PFSK-1 (cell line): ENCODE measurements at regions not wholly inside any gene's neighbourhood (a gene's known extent, or its start where the extent isn't known, plus 50 kb on each side); places are given as distances from the start of the nearest gene placed in this dataset.

Experiments
- FOXP2 ChIP-seq: optimal IDR thresholded peaks from 2 replicates; pipeline ENCODE3; 2011; ENCODE audit warnings: borderline replicate concordance, control low read depth, inconsistent platforms; ENCODE audit not compliant: insufficient read depth; ENCODE audit errors: extremely low read length, extremely low read depth
- POLR2AphosphoS5 ChIP-seq: IDR thresholded peaks from 2 replicates; pipeline ENCODE4 v1.6.1; 2012; ENCODE audit warnings: low read depth, mild to moderate bottlenecking, control low read depth, low read length, moderate library complexity
- REST ChIP-seq, 2 experiments: IDR thresholded peaks; 2 replicates each; pipeline versions ENCODE4 v1.6.1 to v1.8.0; 2011 to 2012; ENCODE audit warnings: low read depth in 2 of 2, low read length in 2 of 2, control low read depth in 1 of 2, inconsistent platforms in 1 of 2, mild to moderate bottlenecking in 1 of 2, moderate library complexity in 1 of 2; ENCODE audit not compliant: insufficient read depth in 1 of 2
- SIN3A ChIP-seq: IDR thresholded peaks from 2 replicates; pipeline ENCODE4 v1.6.1; 2012; ENCODE audit warnings: mild to moderate bottlenecking, low read length, moderate library complexity, borderline replicate concordance; ENCODE audit not compliant: insufficient read depth
- TAF1 ChIP-seq: IDR thresholded peaks from 2 replicates; pipeline ENCODE4 v1.6.1; 2012; ENCODE audit warnings: low read length, control low read depth, borderline replicate concordance; ENCODE audit not compliant: insufficient read depth

GRCh38 chr3:159629329-159630084 lies 359.1 kb upstream of the IL12A start:
- no peak for TF ChIP-seq TAF1
- TF ChIP-seq SIN3A, result no peak

DNA sequence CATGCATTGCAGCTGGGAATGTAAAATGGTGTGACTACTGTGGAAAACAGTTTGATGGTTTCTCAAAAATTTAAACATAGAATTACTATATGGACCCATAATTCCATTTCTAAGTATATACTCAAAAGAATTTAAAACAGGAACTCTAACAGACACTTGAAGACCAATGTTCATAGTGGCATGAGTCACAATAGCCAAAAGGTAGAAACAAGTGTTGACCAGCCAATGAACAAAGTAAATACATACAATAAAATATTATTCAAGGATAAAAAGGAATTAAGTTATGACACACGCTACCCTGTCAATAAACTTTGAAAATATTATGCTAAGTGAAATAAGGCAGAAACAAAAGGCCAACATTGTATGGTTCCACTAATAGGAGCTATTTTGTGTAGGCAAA lies 357.4 kb upstream of the IL12A start:
- TF ChIP-seq REST (IDR thresholded peaks at IDR 0.05; ENCODE audit: insufficient read depth in 1 of 2, low read depth in 2 of 2, low read length in 2 of 2), result no peak
- TF ChIP-seq SIN3A, result no peak
- TF ChIP-seq POLR2AphosphoS5, result no peak
- no peak for TF ChIP-seq TAF1
- no peak for TF ChIP-seq FOXP2

GRCh38 chr3:159632128-159632527 lies 356.5 kb upstream of the IL12A start:
- TF ChIP-seq SIN3A, result no peak
- no peak for TF ChIP-seq POLR2AphosphoS5
- no peak for TF ChIP-seq REST (IDR thresholded peaks at IDR 0.05; ENCODE audit: insufficient read depth in 1 of 2, low read depth in 2 of 2, low read length in 2 of 2)
- no peak for TF ChIP-seq TAF1
- TF ChIP-seq FOXP2, result no peak

DNA sequence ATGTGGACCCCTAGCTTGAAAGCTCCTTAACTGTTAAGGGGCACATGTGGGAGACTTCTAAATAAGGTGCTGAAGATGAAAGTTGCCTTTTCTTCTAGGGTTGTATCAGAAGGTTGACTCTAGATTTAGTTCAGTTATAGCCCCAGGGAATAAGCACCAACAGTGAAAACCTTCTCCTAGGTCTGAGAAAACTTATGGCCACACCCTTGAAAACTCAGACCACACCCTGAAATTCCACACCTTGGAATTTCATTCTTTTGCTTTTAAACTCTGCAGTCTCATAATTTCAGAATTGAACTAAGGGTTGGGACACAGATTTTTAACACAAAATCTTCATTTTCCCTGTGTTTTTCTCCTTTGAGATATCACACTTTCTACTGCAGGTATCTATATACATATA lies 355.8 kb upstream of the IL12A start:
- no peak for TF ChIP-seq TAF1
- TF ChIP-seq REST (IDR thresholded peaks at IDR 0.05; ENCODE audit: insufficient read depth in 1 of 2, low read depth in 2 of 2, low read length in 2 of 2), result no peak

DNA sequence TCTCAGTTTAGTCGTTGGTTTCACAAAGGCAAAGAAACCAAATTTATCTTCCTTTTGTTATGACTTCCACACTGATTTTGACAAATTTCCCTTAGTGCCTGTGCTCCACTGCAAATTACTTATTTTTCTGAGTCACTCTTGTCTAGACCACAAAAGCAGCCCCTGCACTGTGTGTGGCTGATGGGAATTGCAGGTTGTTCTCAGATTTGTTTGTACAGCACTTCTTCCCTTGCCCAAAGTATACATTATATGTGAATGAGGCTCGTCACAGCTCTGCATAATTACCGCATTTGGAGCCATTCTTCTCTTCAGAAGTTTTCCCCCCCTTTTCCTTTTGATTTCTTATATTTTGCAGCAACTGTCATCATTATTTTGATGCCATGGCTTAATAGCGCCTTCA lies 354.2 kb upstream of the IL12A start:
- TF ChIP-seq TAF1, result no peak
- no peak for TF ChIP-seq POLR2AphosphoS5
- TF ChIP-seq SIN3A, result no peak
- TF ChIP-seq REST (IDR thresholded peaks at IDR 0.05; ENCODE audit: insufficient read depth in 1 of 2, low read depth in 2 of 2, low read length in 2 of 2), result no peak
- TF ChIP-seq FOXP2, result no peak
